ENCODE measurements at regions not wholly inside any gene's neighbourhood (a gene's known extent, or its start where the extent isn't known, plus 50 kb on each side); places are given as distances from the start of the nearest gene placed in this dataset.
"Not testable (repeated sequence)": the region's sequence is repeated elsewhere in the genome, so short reads cannot be mapped to it uniquely, and the experiment has no call there.

- no peak for TF ChIP-seq CTCF (IDR thresholded peaks at IDR 0.05; ENCODE audit: control extremely low read depth, extremely low read depth, low read depth, missing control alignments)
- CTCF ChIA-PET = no interaction called here
- DNase-seq (ENCODE audit: extremely low spot score) = no peak
- POLR2A ChIA-PET = no interaction called here
Measured at GRCh38 chr7:156360835-156361234, 279.7 kb upstream of the RNF32 start.

DNA sequence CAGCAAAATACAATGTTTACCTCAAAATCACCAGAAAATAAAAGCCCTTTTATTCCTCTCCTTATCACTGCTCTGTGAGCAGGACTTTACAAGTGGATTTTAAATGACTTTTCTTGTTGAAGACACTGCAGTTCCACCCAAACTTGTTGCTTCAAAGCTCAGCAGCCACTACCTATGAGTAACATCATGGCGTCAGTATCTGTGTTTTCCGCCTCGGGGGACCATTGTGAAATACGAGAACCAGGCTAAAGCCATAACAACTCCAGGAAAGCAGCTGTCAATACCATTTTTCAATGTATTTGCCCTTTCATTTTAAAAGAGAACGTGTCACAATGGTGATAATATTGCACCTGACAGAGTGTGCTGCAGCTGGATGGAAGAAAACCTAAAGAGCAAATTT, 284.0 kb upstream of the RNF32 start:
- no peak for TF ChIP-seq CTCF (IDR thresholded peaks at IDR 0.05; ENCODE audit: control extremely low read depth, extremely low read depth, low read depth, missing control alignments)
- CTCF ChIA-PET = no interaction called here
- POLR2A ChIA-PET = no interaction called here
- no peak for DNase-seq (ENCODE audit: extremely low spot score)

DNA sequence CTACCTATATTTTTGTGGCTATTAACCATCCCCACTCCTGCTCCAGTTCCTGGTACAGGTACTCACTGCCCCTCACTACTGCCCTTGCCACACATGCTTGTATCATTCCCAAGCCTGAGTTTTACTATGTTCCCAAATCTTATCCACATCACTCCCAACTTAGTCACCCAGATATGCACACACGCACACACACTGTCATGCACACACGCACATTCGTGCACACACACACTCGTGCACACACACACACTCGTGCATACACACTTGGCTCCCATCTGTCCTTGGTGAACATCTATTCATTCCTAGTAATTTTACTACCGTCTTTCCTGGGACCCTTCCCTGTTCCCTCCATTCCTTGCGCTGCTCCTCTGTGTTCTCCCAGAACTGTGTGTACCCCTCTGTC, 287.2 kb upstream of the RNF32 start:
- TF ChIP-seq CTCF (IDR thresholded peaks at IDR 0.05; ENCODE audit: control extremely low read depth, extremely low read depth, low read depth, missing control alignments) = no peak
- no peak for DNase-seq (ENCODE audit: extremely low spot score)
- POLR2A ChIA-PET = no interaction called here
- CTCF ChIA-PET = no interaction called here

GRCh38 chr7:156347703-156348248, 292.8 kb upstream of the RNF32 start:
- DNase-seq (ENCODE audit: extremely low spot score); POLR2A ChIA-PET: not testable (repeated sequence)
- CTCF ChIA-PET = interaction anchor here (1.6 kb wide), 1 partner anchor 12 kb away, joined by 3 read pairs; no protein-coding TSS in a partner anchor

DNA sequence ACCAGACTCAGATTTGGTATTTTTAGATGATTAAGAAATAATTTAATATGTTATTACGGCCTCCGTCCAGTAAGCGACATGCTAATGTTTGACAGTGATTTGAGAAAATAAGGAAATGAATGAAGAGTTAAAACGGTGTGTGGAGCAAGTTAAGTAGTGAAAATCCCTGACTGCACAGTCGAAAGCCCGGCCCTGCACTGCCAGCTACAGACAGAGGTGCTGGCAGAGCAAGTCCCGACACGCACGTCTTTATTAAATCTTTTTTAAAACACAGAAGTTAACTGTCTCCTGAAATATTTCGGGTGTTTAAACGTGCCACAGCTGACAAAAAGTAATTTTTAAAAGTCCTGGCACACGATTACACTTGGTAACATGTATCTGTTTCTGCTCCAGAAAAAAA, 293.4 kb upstream of the RNF32 start:
- POLR2A ChIA-PET = no interaction called here
- no peak for TF ChIP-seq CTCF (IDR thresholded peaks at IDR 0.05; ENCODE audit: control extremely low read depth, extremely low read depth, low read depth, missing control alignments)
- no peak for DNase-seq (ENCODE audit: extremely low spot score)
- CTCF ChIA-PET = no interaction called here

DNA sequence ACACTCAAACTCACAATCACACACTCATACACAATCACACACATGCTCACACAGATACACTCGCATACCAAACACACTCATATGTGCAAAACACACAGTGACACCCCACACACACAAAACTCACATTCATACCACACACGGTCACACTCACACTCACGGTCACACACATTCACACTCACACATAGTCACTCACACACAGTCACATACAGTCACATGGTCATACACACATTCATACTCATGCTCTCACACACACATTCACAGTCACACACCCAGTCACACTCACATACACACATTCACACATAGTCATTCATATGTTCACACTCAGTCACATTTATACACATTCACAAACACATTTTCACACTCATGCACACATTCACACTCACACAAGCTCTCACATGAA, 296.0 kb upstream of the RNF32 start:
- TF ChIP-seq CTCF (IDR thresholded peaks at IDR 0.05; ENCODE audit: control extremely low read depth, extremely low read depth, low read depth, missing control alignments) = no peak
- no peak for DNase-seq (ENCODE audit: extremely low spot score)
- POLR2A ChIA-PET = no interaction called here
- CTCF ChIA-PET = no interaction called here

- no peak for DNase-seq (ENCODE audit: extremely low spot score)
- ChIA-PET POLR2A (no interaction called here), CTCF (no interaction called here)
- no peak for TF ChIP-seq CTCF (IDR thresholded peaks at IDR 0.05; ENCODE audit: control extremely low read depth, extremely low read depth, low read depth, missing control alignments)
Measured at GRCh38 chr7:156334636-156335035, 305.9 kb upstream of the RNF32 start.
